CD4-positive, alpha-beta memory T cell (primary cell): ENCODE measurements at regions not wholly inside any gene's neighbourhood (a gene's known extent, or its start where the extent isn't known, plus 50 kb on each side); places are given as distances from the start of the nearest gene placed in this dataset.

Experiments used
- CTCF ChIA-PET: fragments of 350-600 bp; sonication (Branson Sonifier 250); formaldehyde crosslinking; loops from one replicate; lab custom pipeline; 2021; ENCODE audit warnings: inconsistent platforms; ENCODE audit not compliant: partially characterized antibody; lab: Charles Lee
- POLR2A ChIA-PET: fragments of 350-600 bp; sonication (Branson Sonifier 250); formaldehyde crosslinking; loops from one replicate; lab custom pipeline; 2021; ENCODE audit not compliant: partially characterized antibody; lab: Charles Lee
- DNase-seq, 5 donors: peaks; one replicate each; pipeline versions ENCODE4 v3.0.0 to v3.0.0-alpha.2; 2020 to 2022; ENCODE audit warnings: mixed read lengths in 1 of 5
- H3K27ac ChIP-seq: one replicate; pipeline ENCODE4 v1.7.0; 2013; ENCODE audit warnings: low read depth, low read length
- H3K27me3 ChIP-seq: 2 replicates; pipeline ENCODE4 v1.7.0; 2013; ENCODE audit warnings: mild to moderate bottlenecking, low read length, moderate library complexity; ENCODE audit not compliant: insufficient read depth
- H3K36me3 ChIP-seq: 2 replicates; pipeline ENCODE4 v1.7.0; 2013; ENCODE audit warnings: mild to moderate bottlenecking, low read length, moderate library complexity; ENCODE audit not compliant: insufficient read depth
- H3K4me1 ChIP-seq: 2 replicates; pipeline ENCODE4 v1.7.0; 2013; ENCODE audit warnings: mild to moderate bottlenecking, low read length, moderate library complexity; ENCODE audit not compliant: insufficient read depth
- H3K4me3 ChIP-seq, 2 donors: one replicate each; pipeline ENCODE4 v1.7.0; 2013; ENCODE audit warnings: low read length in 2 of 2, mild to moderate bottlenecking in 1 of 2
- H3K9me3 ChIP-seq, 2 donors: one replicate each; pipeline ENCODE4 v1.7.0; 2013; ENCODE audit warnings: low read length in 2 of 2, control low read depth in 1 of 2; ENCODE audit not compliant: control insufficient read depth in 1 of 2
- H3K27ac Mint-ChIP-seq, 7 donors: one replicate each; pipeline ENCODE4 v1.8.0; 2020 to 2021; ENCODE audit warnings: mixed read lengths in 7 of 7, mild to moderate bottlenecking in 6 of 7, inconsistent platforms in 3 of 7, moderate library complexity in 3 of 7
- H3K27me3 Mint-ChIP-seq, 2 donors: one replicate each; pipeline ENCODE4 v1.8.0; 2020 to 2021; ENCODE audit warnings: mixed read lengths in 2 of 2
- H3K36me3 Mint-ChIP-seq, 2 donors: one replicate each; pipeline ENCODE4 v1.8.0; 2020 to 2021; ENCODE audit warnings: mixed read lengths in 2 of 2, inconsistent platforms in 1 of 2, mild to moderate bottlenecking in 1 of 2
- H3K4me1 Mint-ChIP-seq, 4 donors: one replicate each; pipeline ENCODE4 v1.8.0; 2020 to 2021; ENCODE audit warnings: mixed read lengths in 4 of 4, mild to moderate bottlenecking in 1 of 4
- H3K4me3 Mint-ChIP-seq, 8 donors: one replicate each; pipeline ENCODE4 v1.8.0; 2020 to 2021; ENCODE audit warnings: mixed read lengths in 8 of 8, mild to moderate bottlenecking in 7 of 8, moderate library complexity in 6 of 8, inconsistent platforms in 3 of 8
- H3K9me3 Mint-ChIP-seq, 8 donors: one replicate each; pipeline ENCODE4 v1.8.0; 2020 to 2021; ENCODE audit warnings: mixed read lengths in 8 of 8, mild to moderate bottlenecking in 5 of 8, inconsistent platforms in 3 of 8, moderate library complexity in 1 of 8
- intact Hi-C: fragments of 100-400 bp; cut with micrococcal nuclease; formaldehyde crosslinking; loops from one replicate; pipeline ENCODE4 v1.15.1; 2023

- intact Hi-C loops, result no loop called here
- CTCF ChIA-PET, result interaction anchor here (0.7 kb wide), 1 partner anchor 433 kb away, joined by 3 read pairs; no protein-coding TSS in a partner anchor
Observed at GRCh38 chr14:80095623-80096022, 115.7 kb downstream of the DIO2 start.

GRCh38 chr14:80087411-80087810 lies 123.9 kb downstream of the DIO2 start:
- no peaks in the 10 kb centered on the region for H3K36me3 ChIP-seq
- POLR2A ChIA-PET, result no interaction called here

More at GRCh38 chr14:80095623-80096022, 115.7 kb downstream of the DIO2 start:
- H3K4me3 Mint-ChIP-seq, result no peak overlapping the region
- H3K27me3 Mint-ChIP-seq, result no peaks in the 10 kb centered on the region
- Histone ChIP-seq H3K27me3 (no peaks in the 10 kb centered on the region), H3K4me1 (no peaks in the 10 kb centered on the region), H3K9me3 (no peaks in the 10 kb centered on the region), H3K4me3 (no peak overlapping the region), H3K27ac (no peak overlapping the region), H3K36me3 (no peaks in the 10 kb centered on the region)
- POLR2A ChIA-PET, result no interaction called here
- no peak overlapping the region for H3K27ac Mint-ChIP-seq
- no peaks in the 10 kb centered on the region for H3K36me3 Mint-ChIP-seq
- DNase-seq, result no peak
- H3K4me1 Mint-ChIP-seq, result no peaks in the 10 kb centered on the region
- peaks cover 0 to 10% (median 3%) of the 10 kb centered on the region in 8 donors for H3K9me3 Mint-ChIP-seq

GRCh38 chr14:80084196-80084595 lies 127.1 kb downstream of the DIO2 start:
- CTCF ChIA-PET, result no interaction called here
- no peak for DNase-seq
- POLR2A ChIA-PET, result no interaction called here
- intact Hi-C loops, result no loop called here
- Mint-ChIP-seq H3K27ac (no peak overlapping the region), H3K27me3 (no peaks in the 10 kb centered on the region), H3K9me3 (peaks cover 0 to 8% (median 4%) of the 10 kb centered on the region in 8 donors), H3K4me1 (no peaks in the 10 kb centered on the region), H3K36me3 (no peaks in the 10 kb centered on the region), H3K4me3 (no peak overlapping the region)
- Histone ChIP-seq H3K9me3 (no peaks in the 10 kb centered on the region), H3K27me3 (no peaks in the 10 kb centered on the region), H3K27ac (no peak overlapping the region), H3K36me3 (no peaks in the 10 kb centered on the region), H3K4me3 (no peak overlapping the region), H3K4me1 (no peaks in the 10 kb centered on the region)

More at GRCh38 chr14:80087411-80087810, 123.9 kb downstream of the DIO2 start:
- Mint-ChIP-seq H3K36me3 (no peaks in the 10 kb centered on the region), H3K27me3 (no peaks in the 10 kb centered on the region), H3K9me3 (peaks cover 0 to 15% (median 2%) of the 10 kb centered on the region in 8 donors), H3K4me1 (no peaks in the 10 kb centered on the region), H3K27ac (no peak overlapping the region), H3K4me3 (no peak overlapping the region)
- Histone ChIP-seq H3K27me3 (no peaks in the 10 kb centered on the region), H3K4me3 (no peak overlapping the region), H3K27ac (no peak overlapping the region), H3K4me1 (no peaks in the 10 kb centered on the region), H3K9me3 (no peaks in the 10 kb centered on the region)
- no peak for DNase-seq
- CTCF ChIA-PET, result no interaction called here
- intact Hi-C loops, result no loop called here

GRCh38 chr14:80080601-80081000 lies 130.7 kb downstream of the DIO2 start:
- no peaks in the 10 kb centered on the region for H3K36me3 ChIP-seq
- H3K27me3 ChIP-seq, result no peaks in the 10 kb centered on the region
- POLR2A ChIA-PET, result no interaction called here
- DNase-seq, result no peak
- H3K4me3 Mint-ChIP-seq, result no peak overlapping the region
- H3K4me1 Mint-ChIP-seq, result no peaks in the 10 kb centered on the region
- no peak overlapping the region for H3K27ac ChIP-seq
- no peaks in the 10 kb centered on the region for H3K27me3 Mint-ChIP-seq
- no peak overlapping the region for H3K27ac Mint-ChIP-seq
- intact Hi-C loops, result no loop called here
- H3K9me3 Mint-ChIP-seq, result peaks cover 2 to 8% (median 3%) of the 10 kb centered on the region in 8 donors
- CTCF ChIA-PET, result no interaction called here
- no peaks in the 10 kb centered on the region for H3K9me3 ChIP-seq
- no peaks in the 10 kb centered on the region for H3K4me1 ChIP-seq
- H3K4me3 ChIP-seq, result no peak overlapping the region
- no peaks in the 10 kb centered on the region for H3K36me3 Mint-ChIP-seq

GRCh38 chr14:80078501-80078900 lies 132.8 kb downstream of the DIO2 start:
- no peak for DNase-seq
- Histone ChIP-seq H3K27me3 (no peaks in the 10 kb centered on the region), H3K27ac (no peak overlapping the region), H3K9me3 (no peaks in the 10 kb centered on the region), H3K4me1 (no peaks in the 10 kb centered on the region), H3K4me3 (no peak overlapping the region), H3K36me3 (no peaks in the 10 kb centered on the region)
- H3K4me1 Mint-ChIP-seq, result no peaks in the 10 kb centered on the region
- ChIA-PET POLR2A (no interaction called here), CTCF (no interaction called here)
- no peaks in the 10 kb centered on the region for H3K36me3 Mint-ChIP-seq
- no peaks in the 10 kb centered on the region for H3K27me3 Mint-ChIP-seq
- no peak overlapping the region for H3K4me3 Mint-ChIP-seq
- peaks cover 2 to 6% (median 4%) of the 10 kb centered on the region in 8 donors for H3K9me3 Mint-ChIP-seq
- intact Hi-C loops, result no loop called here
- no peak overlapping the region for H3K27ac Mint-ChIP-seq

GRCh38 chr14:80077262-80077661 lies 134.0 kb downstream of the DIO2 start:
- no peaks in the 10 kb centered on the region for H3K27me3 Mint-ChIP-seq

GRCh38 chr14:80074900-80075574 lies 136.3 kb downstream of the DIO2 start:
- H3K27me3 Mint-ChIP-seq, result no peaks in the 10 kb centered on the region
- Histone ChIP-seq H3K27ac (no peak overlapping the region), H3K36me3 (no peaks in the 10 kb centered on the region), H3K9me3 (peaks cover 0 to 4% of the 10 kb centered on the region in 2 donors), H3K4me1 (no peaks in the 10 kb centered on the region), H3K27me3 (no peaks in the 10 kb centered on the region), H3K4me3 (no peak overlapping the region)
- H3K4me1 Mint-ChIP-seq, result no peaks in the 10 kb centered on the region
- H3K4me3 Mint-ChIP-seq, result no peak overlapping the region
- POLR2A ChIA-PET, result no interaction called here
- H3K27ac Mint-ChIP-seq, result no peak overlapping the region
- CTCF ChIA-PET, result no interaction called here
- intact Hi-C loops, result no loop called here
- no peak for DNase-seq
- peaks cover 6 to 33% (median 20%) of the 10 kb centered on the region in 8 donors for H3K9me3 Mint-ChIP-seq
- H3K36me3 Mint-ChIP-seq, result no peaks in the 10 kb centered on the region

More at GRCh38 chr14:80077262-80077661, 134.0 kb downstream of the DIO2 start:
- ChIA-PET CTCF (no interaction called here), POLR2A (no interaction called here)
- intact Hi-C loops, result no loop called here
- Histone ChIP-seq H3K27me3 (no peaks in the 10 kb centered on the region), H3K4me3 (no peak overlapping the region), H3K9me3 (peaks cover 0 to 4% of the 10 kb centered on the region in 2 donors), H3K4me1 (no peaks in the 10 kb centered on the region), H3K36me3 (no peaks in the 10 kb centered on the region), H3K27ac (no peak overlapping the region)
- H3K4me3 Mint-ChIP-seq, result no peak overlapping the region
- no peaks in the 10 kb centered on the region for H3K36me3 Mint-ChIP-seq
- DNase-seq, result no peak
- peaks cover 2 to 16% (median 10%) of the 10 kb centered on the region in 8 donors for H3K9me3 Mint-ChIP-seq
- no peaks in the 10 kb centered on the region for H3K4me1 Mint-ChIP-seq
- H3K27ac Mint-ChIP-seq, result no peak overlapping the region
